ENCODE measurements at regions not wholly inside any gene's neighbourhood (a gene's known extent, or its start where the extent isn't known, plus 50 kb on each side); places are given as distances from the start of the nearest gene placed in this dataset.
A peak's percentile ranks its signal among the peaks of the same experiment; 100 is the strongest.

DNA sequence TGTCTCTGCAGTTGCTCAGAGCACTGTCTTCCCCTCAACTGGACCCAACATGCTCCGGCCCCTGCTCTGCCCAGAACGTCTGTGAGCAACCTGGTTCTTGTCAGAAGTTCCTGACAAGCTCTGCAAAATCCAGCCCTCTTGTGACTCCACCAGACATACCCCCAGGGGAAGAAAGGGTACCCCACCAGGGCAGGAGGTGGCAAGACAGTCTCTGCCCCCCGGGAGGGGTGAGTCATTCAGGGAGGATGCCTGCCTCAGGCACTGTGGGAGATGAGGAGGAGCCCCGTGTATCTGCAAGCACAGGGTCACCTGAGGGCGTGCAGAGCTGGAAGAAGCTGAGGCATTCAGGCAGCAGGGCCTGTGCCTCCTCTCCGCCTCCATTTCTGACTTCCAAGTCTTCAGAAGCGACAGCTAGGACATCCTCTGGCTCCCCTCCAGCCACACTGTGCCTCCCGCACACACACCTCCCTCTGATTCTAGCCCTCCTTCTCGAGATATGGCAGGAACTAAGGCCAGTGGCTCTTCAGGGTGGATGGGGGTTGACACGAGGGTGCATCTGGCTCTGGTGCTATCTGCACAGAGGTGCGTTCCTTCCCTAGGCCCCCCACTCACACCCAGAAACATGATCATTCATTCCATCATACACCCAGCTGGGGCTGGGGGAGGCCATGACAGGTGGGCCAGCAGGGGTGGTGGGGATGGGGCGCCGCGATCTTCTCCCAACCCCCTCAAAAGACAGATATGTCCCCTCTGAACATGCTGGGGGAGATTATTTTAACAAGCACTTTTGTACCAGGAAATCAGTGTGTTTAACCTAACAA is 222.2 kb downstream of the CYP26B1 start:
- Histone ChIP-seq H3K27ac (ENCODE audit: low read length) (no peak overlapping the region), H3K36me3 (ENCODE audit: control insufficient read depth, insufficient read depth, low read length) (no peaks in the 10 kb centered on the region), H3K4me1 (ENCODE audit: control insufficient read depth, insufficient read depth, low read length) (no peaks in the 10 kb centered on the region), H3K27me3 (ENCODE audit: control insufficient read depth, insufficient read depth, low read length) (no peaks in the 10 kb centered on the region), H3K4me3 (ENCODE audit: low read depth in 2 of 2, low read length in 2 of 2) (no peak overlapping the region), H3K9me3 (ENCODE audit: control insufficient read depth, insufficient read depth, low read depth, low read length) (no peaks in the 10 kb centered on the region)
- POLR2A ChIA-PET = no interaction called here
- CTCF ChIA-PET = no interaction called here
- no TSS peak for BruUV-seq (replicated peaks)
- intact Hi-C loops (cut with micrococcal nuclease; ENCODE audit: unreplicated experiment) = loop anchor here (10.0 kb wide), 2 partner anchors 649 to 819 kb away; no protein-coding TSS in a partner anchor
- ATAC-seq = no peak
- DNase-seq (ENCODE audit: low read depth, low spot score) = no peak
- in situ Hi-C loops (cut with HindIII; ENCODE audit: low pct_unique_long_range_greater_than_20kb, low sequenced_read_pairs) = no loop called here
- TF ChIP-seq, protein P1, sequence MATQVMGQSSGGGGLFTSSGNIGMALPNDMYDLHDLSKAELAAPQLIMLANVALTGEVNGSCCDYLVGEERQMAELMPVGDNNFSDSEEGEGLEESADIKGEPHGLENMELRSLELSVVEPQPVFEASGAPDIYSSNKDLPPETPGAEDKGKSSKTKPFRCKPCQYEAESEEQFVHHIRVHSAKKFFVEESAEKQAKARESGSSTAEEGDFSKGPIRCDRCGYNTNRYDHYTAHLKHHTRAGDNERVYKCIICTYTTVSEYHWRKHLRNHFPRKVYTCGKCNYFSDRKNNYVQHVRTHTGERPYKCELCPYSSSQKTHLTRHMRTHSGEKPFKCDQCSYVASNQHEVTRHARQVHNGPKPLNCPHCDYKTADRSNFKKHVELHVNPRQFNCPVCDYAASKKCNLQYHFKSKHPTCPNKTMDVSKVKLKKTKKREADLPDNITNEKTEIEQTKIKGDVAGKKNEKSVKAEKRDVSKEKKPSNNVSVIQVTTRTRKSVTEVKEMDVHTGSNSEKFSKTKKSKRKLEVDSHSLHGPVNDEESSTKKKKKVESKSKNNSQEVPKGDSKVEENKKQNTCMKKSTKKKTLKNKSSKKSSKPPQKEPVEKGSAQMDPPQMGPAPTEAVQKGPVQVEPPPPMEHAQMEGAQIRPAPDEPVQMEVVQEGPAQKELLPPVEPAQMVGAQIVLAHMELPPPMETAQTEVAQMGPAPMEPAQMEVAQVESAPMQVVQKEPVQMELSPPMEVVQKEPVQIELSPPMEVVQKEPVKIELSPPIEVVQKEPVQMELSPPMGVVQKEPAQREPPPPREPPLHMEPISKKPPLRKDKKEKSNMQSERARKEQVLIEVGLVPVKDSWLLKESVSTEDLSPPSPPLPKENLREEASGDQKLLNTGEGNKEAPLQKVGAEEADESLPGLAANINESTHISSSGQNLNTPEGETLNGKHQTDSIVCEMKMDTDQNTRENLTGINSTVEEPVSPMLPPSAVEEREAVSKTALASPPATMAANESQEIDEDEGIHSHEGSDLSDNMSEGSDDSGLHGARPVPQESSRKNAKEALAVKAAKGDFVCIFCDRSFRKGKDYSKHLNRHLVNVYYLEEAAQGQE (IDR thresholded peaks at IDR 0.05; ENCODE audit: insufficient read depth in 1 of 2, low read depth in 2 of 2, low read length in 1 of 2) = no peak
- TF ChIP-seq TCF7L2 (IDR thresholded peaks at IDR 0.05; ENCODE audit: low read depth, low read length) (no peak), POLR2AphosphoS5 (IDR thresholded peaks at IDR 0.05; ENCODE audit: low read depth, low read length) (no peak), SIN3A (IDR thresholded peaks at IDR 0.05; ENCODE audit: borderline replicate concordance, insufficient read depth, low read depth, low read length) (no peak)
- TF ChIP-seq, protein P2, sequence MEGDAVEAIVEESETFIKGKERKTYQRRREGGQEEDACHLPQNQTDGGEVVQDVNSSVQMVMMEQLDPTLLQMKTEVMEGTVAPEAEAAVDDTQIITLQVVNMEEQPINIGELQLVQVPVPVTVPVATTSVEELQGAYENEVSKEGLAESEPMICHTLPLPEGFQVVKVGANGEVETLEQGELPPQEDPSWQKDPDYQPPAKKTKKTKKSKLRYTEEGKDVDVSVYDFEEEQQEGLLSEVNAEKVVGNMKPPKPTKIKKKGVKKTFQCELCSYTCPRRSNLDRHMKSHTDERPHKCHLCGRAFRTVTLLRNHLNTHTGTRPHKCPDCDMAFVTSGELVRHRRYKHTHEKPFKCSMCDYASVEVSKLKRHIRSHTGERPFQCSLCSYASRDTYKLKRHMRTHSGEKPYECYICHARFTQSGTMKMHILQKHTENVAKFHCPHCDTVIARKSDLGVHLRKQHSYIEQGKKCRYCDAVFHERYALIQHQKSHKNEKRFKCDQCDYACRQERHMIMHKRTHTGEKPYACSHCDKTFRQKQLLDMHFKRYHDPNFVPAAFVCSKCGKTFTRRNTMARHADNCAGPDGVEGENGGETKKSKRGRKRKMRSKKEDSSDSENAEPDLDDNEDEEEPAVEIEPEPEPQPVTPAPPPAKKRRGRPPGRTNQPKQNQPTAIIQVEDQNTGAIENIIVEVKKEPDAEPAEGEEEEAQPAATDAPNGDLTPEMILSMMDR (IDR thresholded peaks at IDR 0.05) = no peak

DNA sequence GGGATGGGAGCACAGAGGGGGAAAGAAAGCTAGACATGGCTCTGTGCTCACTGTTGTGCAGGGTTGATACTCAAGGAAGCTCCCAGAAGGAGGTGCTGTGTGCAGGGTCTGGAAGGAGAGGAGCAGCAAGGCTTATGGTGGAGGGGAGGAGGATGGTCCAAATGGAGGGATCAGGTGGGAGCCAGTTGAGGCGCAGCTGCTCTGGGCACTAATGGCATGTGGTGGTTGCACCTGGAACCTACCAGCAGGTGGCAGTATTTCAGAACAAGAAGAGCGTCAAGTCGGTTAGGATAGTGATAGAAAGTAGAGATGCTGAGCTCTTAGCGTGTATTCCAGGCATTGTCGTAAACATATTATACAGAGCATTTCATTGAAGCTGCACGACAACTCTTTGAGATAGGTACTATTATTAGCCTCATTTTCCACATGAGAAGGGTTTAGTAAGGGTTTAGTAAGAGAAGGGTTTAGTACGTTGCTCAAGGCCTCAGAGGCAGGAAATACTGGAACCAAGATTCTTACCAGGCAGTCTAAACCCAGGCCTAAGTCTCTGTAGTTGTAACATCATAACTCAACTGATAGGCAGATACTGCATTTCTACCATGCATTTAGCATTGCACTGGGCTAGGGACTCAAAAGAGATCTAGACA is 223.7 kb downstream of the CYP26B1 start:
- POLR2A ChIA-PET = no interaction called here
- H3K9me3 ChIP-seq (ENCODE audit: control insufficient read depth, insufficient read depth, low read depth, low read length) = no peaks in the 10 kb centered on the region; the same call in 1 of the 2 replicates
- no peak overlapping the region for H3K4me3 ChIP-seq (ENCODE audit: low read depth in 2 of 2, low read length in 2 of 2)
- CTCF ChIA-PET = interaction anchor here (0.5 to 1.3 kb wide), 8 partner anchors 33 to 682 kb away, joined by 3 to 17 read pairs (median 4); no protein-coding TSS in a partner anchor
- peak; percentile 90 for ATAC-seq
- H3K4me1 ChIP-seq (ENCODE audit: control insufficient read depth, insufficient read depth, low read length) = no peaks in the 10 kb centered on the region
- BruUV-seq (replicated peaks) = no TSS peak
- intact Hi-C loops (cut with micrococcal nuclease; ENCODE audit: unreplicated experiment) (loop anchor here (1.0 to 10.0 kb wide), 3 partner anchors 226 to 821 kb away; no protein-coding TSS in a partner anchor), in situ Hi-C loops (cut with HindIII; ENCODE audit: low pct_unique_long_range_greater_than_20kb, low sequenced_read_pairs) (no loop called here)
- TF ChIP-seq, protein P2 (IDR thresholded peaks at IDR 0.05) = peak; percentile 87
- no peak for TF ChIP-seq SIN3A (IDR thresholded peaks at IDR 0.05; ENCODE audit: borderline replicate concordance, insufficient read depth, low read depth, low read length)
- H3K27me3 ChIP-seq (ENCODE audit: control insufficient read depth, insufficient read depth, low read length) = no peaks in the 10 kb centered on the region
- DNase-seq (ENCODE audit: low read depth, low spot score) = peak; percentile 61
- no peaks in the 10 kb centered on the region for H3K36me3 ChIP-seq (ENCODE audit: control insufficient read depth, insufficient read depth, low read length)
- H3K27ac ChIP-seq (ENCODE audit: low read length) = no peak overlapping the region
